ENCODE measurements at regions not wholly inside any gene's neighbourhood (a gene's known extent, or its start where the extent isn't known, plus 50 kb on each side); places are given as distances from the start of the nearest gene placed in this dataset.

GRCh38 chr16:51674615-51675014 lies 523.5 kb upstream of the SALL1 start:
- H3K9me3 ChIP-seq (ENCODE audit: control insufficient read depth in 1 of 2, insufficient read depth in 1 of 2, low read depth in 1 of 2, low read length in 2 of 2) = peaks cover 3 to 22% of the 10 kb centered on the region in 2 experiments; a peak in 2 of 4 replicates
- no peaks in the 10 kb centered on the region for H3K4me1 ChIP-seq (ENCODE audit: control insufficient read depth in 1 of 2, insufficient read depth in 2 of 2, low read length in 2 of 2)
- no peaks in the 10 kb centered on the region for H3K79me2 ChIP-seq (ENCODE audit: insufficient read depth, low read length)
- BruUV-seq (replicated peaks) = no TSS peak
- ATAC-seq (no peak), DNase-seq (ENCODE audit: low read depth, low spot score) (no peak)
- ChIA-PET POLR2A (no interaction called here), RAD21 (ENCODE audit: low non-redundant PET in 1 of 2, low total read pairs in 2 of 2, uncharacterized antibody in 2 of 2, unreplicated experiment in 2 of 2) (no interaction called here), CTCF (no interaction called here)
- no peak overlapping the region for H2AFZ ChIP-seq (ENCODE audit: low read depth, low read length, poor library complexity, severe bottlenecking)
- H3K9ac ChIP-seq (ENCODE audit: low read length) = no peak overlapping the region
- H3K4me3 ChIP-seq (replicated peaks in 1 of 2; ENCODE audit: low read depth in 1 of 2, low read length in 2 of 2) = no peak overlapping the region
- H3K9me2 ChIP-seq (ENCODE audit: insufficient read depth) = no peaks in the 10 kb centered on the region
- no peaks in the 10 kb centered on the region for H3K27me3 ChIP-seq (ENCODE audit: insufficient read depth, low read length)
- no peaks in the 10 kb centered on the region for H4K20me1 ChIP-seq (ENCODE audit: insufficient read depth)
- TF ChIP-seq RAD21 (IDR thresholded peaks at IDR 0.05; ENCODE audit: low read depth) = no peak
- no peak for TF ChIP-seq YY1 (IDR thresholded peaks at IDR 0.05; ENCODE audit: extremely low read depth, insufficient replicate concordance, low read depth, low read length)
- TF ChIP-seq, protein P1, sequence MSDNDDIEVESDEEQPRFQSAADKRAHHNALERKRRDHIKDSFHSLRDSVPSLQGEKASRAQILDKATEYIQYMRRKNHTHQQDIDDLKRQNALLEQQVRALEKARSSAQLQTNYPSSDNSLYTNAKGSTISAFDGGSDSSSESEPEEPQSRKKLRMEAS (IDR thresholded peaks at IDR 0.05) = no peak
- TF ChIP-seq, protein P2, sequence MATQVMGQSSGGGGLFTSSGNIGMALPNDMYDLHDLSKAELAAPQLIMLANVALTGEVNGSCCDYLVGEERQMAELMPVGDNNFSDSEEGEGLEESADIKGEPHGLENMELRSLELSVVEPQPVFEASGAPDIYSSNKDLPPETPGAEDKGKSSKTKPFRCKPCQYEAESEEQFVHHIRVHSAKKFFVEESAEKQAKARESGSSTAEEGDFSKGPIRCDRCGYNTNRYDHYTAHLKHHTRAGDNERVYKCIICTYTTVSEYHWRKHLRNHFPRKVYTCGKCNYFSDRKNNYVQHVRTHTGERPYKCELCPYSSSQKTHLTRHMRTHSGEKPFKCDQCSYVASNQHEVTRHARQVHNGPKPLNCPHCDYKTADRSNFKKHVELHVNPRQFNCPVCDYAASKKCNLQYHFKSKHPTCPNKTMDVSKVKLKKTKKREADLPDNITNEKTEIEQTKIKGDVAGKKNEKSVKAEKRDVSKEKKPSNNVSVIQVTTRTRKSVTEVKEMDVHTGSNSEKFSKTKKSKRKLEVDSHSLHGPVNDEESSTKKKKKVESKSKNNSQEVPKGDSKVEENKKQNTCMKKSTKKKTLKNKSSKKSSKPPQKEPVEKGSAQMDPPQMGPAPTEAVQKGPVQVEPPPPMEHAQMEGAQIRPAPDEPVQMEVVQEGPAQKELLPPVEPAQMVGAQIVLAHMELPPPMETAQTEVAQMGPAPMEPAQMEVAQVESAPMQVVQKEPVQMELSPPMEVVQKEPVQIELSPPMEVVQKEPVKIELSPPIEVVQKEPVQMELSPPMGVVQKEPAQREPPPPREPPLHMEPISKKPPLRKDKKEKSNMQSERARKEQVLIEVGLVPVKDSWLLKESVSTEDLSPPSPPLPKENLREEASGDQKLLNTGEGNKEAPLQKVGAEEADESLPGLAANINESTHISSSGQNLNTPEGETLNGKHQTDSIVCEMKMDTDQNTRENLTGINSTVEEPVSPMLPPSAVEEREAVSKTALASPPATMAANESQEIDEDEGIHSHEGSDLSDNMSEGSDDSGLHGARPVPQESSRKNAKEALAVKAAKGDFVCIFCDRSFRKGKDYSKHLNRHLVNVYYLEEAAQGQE (IDR thresholded peaks at IDR 0.05; ENCODE audit: low read depth) = no peak
- TF ChIP-seq, protein P3, sequence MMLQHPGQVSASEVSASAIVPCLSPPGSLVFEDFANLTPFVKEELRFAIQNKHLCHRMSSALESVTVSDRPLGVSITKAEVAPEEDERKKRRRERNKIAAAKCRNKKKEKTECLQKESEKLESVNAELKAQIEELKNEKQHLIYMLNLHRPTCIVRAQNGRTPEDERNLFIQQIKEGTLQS (IDR thresholded peaks at IDR 0.05) = no peak
- TF ChIP-seq EGR1 (IDR thresholded peaks at IDR 0.05; ENCODE audit: low read depth) = no peak
- TF ChIP-seq POLR2A (IDR thresholded peaks at IDR 0.05; ENCODE audit: borderline replicate concordance, extremely low read depth, insufficient read depth, insufficient read length) = no peak
- TF ChIP-seq ZNF274 (IDR thresholded peaks at IDR 0.05; ENCODE audit: low read depth, low read length) = no peak
- no peak for TF ChIP-seq CEBPB (IDR thresholded peaks at IDR 0.05; ENCODE audit: low read depth)
- TF ChIP-seq SP1 (IDR thresholded peaks at IDR 0.05; ENCODE audit: low read depth) = no peak
- no peak for TF ChIP-seq ZBTB33 (IDR thresholded peaks at IDR 0.05; ENCODE audit: extremely low read depth, insufficient replicate concordance, low read length)
- TF ChIP-seq ELF1 (IDR thresholded peaks at IDR 0.05; ENCODE audit: borderline replicate concordance, low read depth) = no peak
- no peak for TF ChIP-seq FOSL1 (IDR thresholded peaks at IDR 0.05; ENCODE audit: low read depth)
- TF ChIP-seq EZH2phosphoT487 (IDR thresholded peaks at IDR 0.05; ENCODE audit: borderline replicate concordance) = no peak
- TF ChIP-seq, protein P4, sequence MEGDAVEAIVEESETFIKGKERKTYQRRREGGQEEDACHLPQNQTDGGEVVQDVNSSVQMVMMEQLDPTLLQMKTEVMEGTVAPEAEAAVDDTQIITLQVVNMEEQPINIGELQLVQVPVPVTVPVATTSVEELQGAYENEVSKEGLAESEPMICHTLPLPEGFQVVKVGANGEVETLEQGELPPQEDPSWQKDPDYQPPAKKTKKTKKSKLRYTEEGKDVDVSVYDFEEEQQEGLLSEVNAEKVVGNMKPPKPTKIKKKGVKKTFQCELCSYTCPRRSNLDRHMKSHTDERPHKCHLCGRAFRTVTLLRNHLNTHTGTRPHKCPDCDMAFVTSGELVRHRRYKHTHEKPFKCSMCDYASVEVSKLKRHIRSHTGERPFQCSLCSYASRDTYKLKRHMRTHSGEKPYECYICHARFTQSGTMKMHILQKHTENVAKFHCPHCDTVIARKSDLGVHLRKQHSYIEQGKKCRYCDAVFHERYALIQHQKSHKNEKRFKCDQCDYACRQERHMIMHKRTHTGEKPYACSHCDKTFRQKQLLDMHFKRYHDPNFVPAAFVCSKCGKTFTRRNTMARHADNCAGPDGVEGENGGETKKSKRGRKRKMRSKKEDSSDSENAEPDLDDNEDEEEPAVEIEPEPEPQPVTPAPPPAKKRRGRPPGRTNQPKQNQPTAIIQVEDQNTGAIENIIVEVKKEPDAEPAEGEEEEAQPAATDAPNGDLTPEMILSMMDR (IDR thresholded peaks at IDR 0.05 in 2 of 3, conservative IDR thresholded peaks at IDR 0.05 in 1 of 3; ENCODE audit: borderline replicate concordance in 1 of 3, insufficient read depth in 1 of 3, low read depth in 2 of 3, low read length in 2 of 3) = no peak
- intact Hi-C loops (cut with micrococcal nuclease) = no loop called here
- no peak overlapping the region for H3K27ac ChIP-seq (ENCODE audit: low read depth, low read length)
- H3K4me2 ChIP-seq (ENCODE audit: low read length) = no peak overlapping the region
- H3K36me3 ChIP-seq (ENCODE audit: control insufficient read depth in 1 of 2, insufficient read depth in 2 of 2, low read length in 2 of 2) = no peaks in the 10 kb centered on the region
